ENCODE measurements at regions not wholly inside any gene's neighbourhood (a gene's known extent, or its start where the extent isn't known, plus 50 kb on each side); places are given as distances from the start of the nearest gene placed in this dataset.

GRCh38 chr14:54048736-54049135 is 92.1 kb upstream of the BMP4 start:
- H4K20me1 ChIP-seq (ENCODE audit: insufficient read depth), result no peaks in the 10 kb centered on the region
- no peaks in the 10 kb centered on the region for H3K9me2 ChIP-seq
- no peak overlapping the region for H2AFZ ChIP-seq (ENCODE audit: low read depth)
- ChIA-PET POLR2A (no interaction called here), CTCF (interaction anchor here (1.2 to 1.4 kb wide), 2 partner anchors 9 to 151 kb away, joined by 3 to 4 read pairs; no protein-coding TSS in a partner anchor)
- 46% methylated on average over 5 of the region's 5 CpGs for WGBS (ENCODE audit: low lambda C conversion rate)
- no peak overlapping the region for H3K4me2 ChIP-seq
- TF ChIP-seq TCF12 (IDR thresholded peaks at IDR 0.05), result no peak
- no peak for TF ChIP-seq FOSL2 (IDR thresholded peaks at IDR 0.05; ENCODE audit: borderline replicate concordance, low read depth)
- TF ChIP-seq NFIC (IDR thresholded peaks at IDR 0.05; ENCODE audit: borderline replicate concordance), result no peak
- no peak for TF ChIP-seq EP300 (IDR thresholded peaks at IDR 0.05; ENCODE audit: borderline replicate concordance in 1 of 2, low read depth in 1 of 2, low read length in 1 of 2)
- TF ChIP-seq EZH2phosphoT487 (IDR thresholded peaks at IDR 0.05; ENCODE audit: borderline replicate concordance, low read depth), result no peak
- no peak for TF ChIP-seq USF2 (IDR thresholded peaks at IDR 0.05; ENCODE audit: borderline replicate concordance, low read depth, low read length)
- TF ChIP-seq SMC3 (IDR thresholded peaks at IDR 0.05; ENCODE audit: low read depth, low read length), result no peak
- no peak for TF ChIP-seq PBX3 (IDR thresholded peaks at IDR 0.05)
- TF ChIP-seq RCOR1 (IDR thresholded peaks at IDR 0.05; ENCODE audit: low read length), result no peak
- TF ChIP-seq MEF2A (IDR thresholded peaks at IDR 0.05; ENCODE audit: borderline replicate concordance, low read depth), result no peak
- no peak for TF ChIP-seq FOXJ3 (CRISPR knock-in tag; IDR thresholded peaks at IDR 0.05)
- TF ChIP-seq REST (IDR thresholded peaks at IDR 0.05; ENCODE audit: low read depth, low read length), result no peak
- no peak for TF ChIP-seq FOXM1 (IDR thresholded peaks at IDR 0.05; ENCODE audit: low read depth)
- no peak for TF ChIP-seq JUND (IDR thresholded peaks at IDR 0.05)
- no peak overlapping the region for H3K27ac ChIP-seq (ENCODE audit: low read depth in 2 of 2, low read length in 1 of 2)
- no peaks in the 10 kb centered on the region for H3K9me3 ChIP-seq
- no peaks in the 10 kb centered on the region for H3F3A ChIP-seq (replicated peaks; ENCODE audit: insufficient read depth)
- no peaks in the 10 kb centered on the region for H3K4me1 ChIP-seq (ENCODE audit: control insufficient read depth in 1 of 2, insufficient read depth in 2 of 2, low read depth in 1 of 2, low read length in 1 of 2)
- H3K9ac ChIP-seq, result no peak overlapping the region
- no peak for DNase-seq
- H3K27me3 ChIP-seq (ENCODE audit: insufficient read depth), result peaks cover 8% of the 10 kb centered on the region; the same call in 1 of the 2 replicates
- no peaks in the 10 kb centered on the region for H3K79me2 ChIP-seq (ENCODE audit: insufficient read depth)
- H3K36me3 ChIP-seq (replicated peaks in 1 of 2; ENCODE audit: control insufficient read depth in 1 of 2, insufficient read depth in 2 of 2, low read length in 1 of 2), result no peaks in the 10 kb centered on the region
- H3K4me3 ChIP-seq (ENCODE audit: low read depth in 2 of 2, low read length in 1 of 2), result no peak overlapping the region

Data from SK-N-SH (cell line).